GM12892 (cell line): ENCODE measurements at regions not wholly inside any gene's neighbourhood (a gene's known extent, or its start where the extent isn't known, plus 50 kb on each side); places are given as distances from the start of the nearest gene placed in this dataset.

Experiments
- DNase-seq: peaks from one replicate; pipeline ENCODE4 v3.0.0; 2011; ENCODE audit not compliant: insufficient read length
- FAIRE-seq: peaks from 2 replicates; lab custom pipeline; 2011; peaks lifted over from hg19 to GRCh38; lab: Jason Lieb, UNC
- POLR2A ChIP-seq: IDR thresholded peaks from 2 replicates; pipeline ENCODE4 v1.6.1; 2011; ENCODE audit warnings: low read depth, low read length, control low read depth
- POLR2AphosphoS5 ChIP-seq: IDR thresholded peaks from 2 replicates; pipeline ENCODE4 v1.6.1; 2011; ENCODE audit warnings: low read depth, low read length, control low read depth
- TAF1 ChIP-seq: IDR thresholded peaks from 2 replicates; pipeline ENCODE4 v1.6.1; 2011; ENCODE audit warnings: low read depth, mild to moderate bottlenecking, control low read depth, low read length, borderline replicate concordance

DNA sequence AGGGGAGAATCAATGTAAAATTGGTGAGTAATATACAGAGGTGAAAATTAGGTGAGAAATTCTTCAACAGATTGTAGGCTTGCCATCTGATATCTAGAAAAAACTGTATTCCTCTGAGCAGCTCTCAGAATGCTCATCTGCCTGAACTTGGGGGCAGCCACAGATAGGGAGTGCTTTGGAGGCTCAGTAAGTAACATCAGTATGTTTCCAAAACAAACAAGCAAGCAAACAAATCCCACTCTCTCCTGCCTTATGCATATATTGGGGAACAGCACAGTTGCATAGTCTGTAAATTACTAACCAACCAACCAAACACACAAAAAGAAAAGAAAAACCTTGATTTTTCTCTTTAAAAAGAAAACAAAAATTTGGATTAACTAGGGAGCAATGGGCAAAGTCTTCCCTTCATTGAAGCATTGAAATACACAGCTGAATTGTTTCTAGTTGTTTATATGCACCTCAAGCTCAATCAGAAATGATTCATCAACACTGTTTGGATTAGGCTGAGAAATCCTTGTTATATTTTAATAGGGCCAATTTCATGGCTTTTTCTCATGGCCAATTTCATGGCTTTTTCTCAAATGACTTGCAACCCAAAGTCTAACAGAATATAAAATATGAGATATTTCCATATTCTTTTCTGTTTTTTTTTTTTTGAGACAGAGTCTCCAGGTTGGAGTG is 50.1 kb upstream of the DEK start:
- TF ChIP-seq POLR2AphosphoS5, result no peak
- no peak for TF ChIP-seq TAF1
- TF ChIP-seq POLR2A, result no peak
- FAIRE-seq (no peak), DNase-seq (no peak)
